Nephron (organoid): ENCODE measurements at regions not wholly inside any gene's neighbourhood (a gene's known extent, or its start where the extent isn't known, plus 50 kb on each side); places are given as distances from the start of the nearest gene placed in this dataset.

ENCODE experiments used
- H3K27ac Mint-ChIP-seq, 3 experiments: 2 replicates each; pipeline ENCODE4 v1.8.0; 2020; ENCODE audit warnings: mixed read lengths in 3 of 3, mild to moderate bottlenecking in 2 of 3, moderate library complexity in 1 of 3
- H3K27me3 Mint-ChIP-seq: 2 replicates; pipeline ENCODE4 v1.8.0; 2021; ENCODE audit warnings: low read depth, mild to moderate bottlenecking, moderate library complexity, mixed read lengths
- H3K36me3 Mint-ChIP-seq: 2 replicates; pipeline ENCODE4 v1.8.0; 2020; ENCODE audit warnings: low read depth, mixed read lengths
- H3K4me1 Mint-ChIP-seq: 2 replicates; pipeline ENCODE4 v1.8.0; 2020; ENCODE audit warnings: mixed read lengths
- H3K4me3 Mint-ChIP-seq, 3 experiments: 2 replicates each; pipeline ENCODE4 v1.8.0; 2020; ENCODE audit warnings: mild to moderate bottlenecking in 3 of 3, mixed read lengths in 3 of 3, moderate library complexity in 2 of 3
- H3K9me3 Mint-ChIP-seq: 2 replicates; pipeline ENCODE4 v1.8.0; 2020; ENCODE audit warnings: mixed read lengths
- TF ChIP-seq, protein P1 (sequence below), 3 experiments: fragments of 200-600 bp; sonication (generic); IDR thresholded peaks; one replicate each; pipeline ENCODE4 v1.5.0; 2021; ENCODE audit warnings: antibody characterized with exemption in 3 of 3; ENCODE audit not compliant: unreplicated experiment in 3 of 3

DNA sequence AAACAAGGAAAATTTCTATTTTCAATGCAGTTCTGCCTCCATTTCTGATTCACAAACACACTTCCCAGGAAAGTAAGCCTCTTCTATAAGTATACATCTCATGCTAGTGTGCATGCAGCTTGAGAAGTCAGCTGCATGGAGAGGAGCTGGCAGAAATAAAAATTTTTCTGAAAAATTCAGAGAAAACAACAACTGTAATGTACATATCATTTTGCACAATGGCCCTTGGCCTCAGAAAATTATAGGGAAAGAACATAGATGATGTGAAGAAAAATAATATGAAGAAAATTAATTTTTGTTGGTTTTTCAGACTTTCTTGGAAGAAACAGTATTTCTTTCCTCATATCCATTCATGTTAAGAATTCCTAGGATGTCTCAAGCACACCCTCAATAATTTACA lies 277.8 kb upstream of the ADRA1B start:
- no peak overlapping the region for H3K27ac Mint-ChIP-seq
- no peaks in the 10 kb centered on the region for H3K9me3 Mint-ChIP-seq
- H3K36me3 Mint-ChIP-seq, result no peaks in the 10 kb centered on the region
- no peaks in the 10 kb centered on the region for H3K27me3 Mint-ChIP-seq
- H3K4me3 Mint-ChIP-seq, result no peak overlapping the region
- TF ChIP-seq, protein P1, sequence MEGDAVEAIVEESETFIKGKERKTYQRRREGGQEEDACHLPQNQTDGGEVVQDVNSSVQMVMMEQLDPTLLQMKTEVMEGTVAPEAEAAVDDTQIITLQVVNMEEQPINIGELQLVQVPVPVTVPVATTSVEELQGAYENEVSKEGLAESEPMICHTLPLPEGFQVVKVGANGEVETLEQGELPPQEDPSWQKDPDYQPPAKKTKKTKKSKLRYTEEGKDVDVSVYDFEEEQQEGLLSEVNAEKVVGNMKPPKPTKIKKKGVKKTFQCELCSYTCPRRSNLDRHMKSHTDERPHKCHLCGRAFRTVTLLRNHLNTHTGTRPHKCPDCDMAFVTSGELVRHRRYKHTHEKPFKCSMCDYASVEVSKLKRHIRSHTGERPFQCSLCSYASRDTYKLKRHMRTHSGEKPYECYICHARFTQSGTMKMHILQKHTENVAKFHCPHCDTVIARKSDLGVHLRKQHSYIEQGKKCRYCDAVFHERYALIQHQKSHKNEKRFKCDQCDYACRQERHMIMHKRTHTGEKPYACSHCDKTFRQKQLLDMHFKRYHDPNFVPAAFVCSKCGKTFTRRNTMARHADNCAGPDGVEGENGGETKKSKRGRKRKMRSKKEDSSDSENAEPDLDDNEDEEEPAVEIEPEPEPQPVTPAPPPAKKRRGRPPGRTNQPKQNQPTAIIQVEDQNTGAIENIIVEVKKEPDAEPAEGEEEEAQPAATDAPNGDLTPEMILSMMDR (IDR thresholded peaks at IDR 0.05; ENCODE audit: unreplicated experiment in 3 of 3), result no peak
- H3K4me1 Mint-ChIP-seq, result peaks cover 4% of the 10 kb centered on the region

DNA sequence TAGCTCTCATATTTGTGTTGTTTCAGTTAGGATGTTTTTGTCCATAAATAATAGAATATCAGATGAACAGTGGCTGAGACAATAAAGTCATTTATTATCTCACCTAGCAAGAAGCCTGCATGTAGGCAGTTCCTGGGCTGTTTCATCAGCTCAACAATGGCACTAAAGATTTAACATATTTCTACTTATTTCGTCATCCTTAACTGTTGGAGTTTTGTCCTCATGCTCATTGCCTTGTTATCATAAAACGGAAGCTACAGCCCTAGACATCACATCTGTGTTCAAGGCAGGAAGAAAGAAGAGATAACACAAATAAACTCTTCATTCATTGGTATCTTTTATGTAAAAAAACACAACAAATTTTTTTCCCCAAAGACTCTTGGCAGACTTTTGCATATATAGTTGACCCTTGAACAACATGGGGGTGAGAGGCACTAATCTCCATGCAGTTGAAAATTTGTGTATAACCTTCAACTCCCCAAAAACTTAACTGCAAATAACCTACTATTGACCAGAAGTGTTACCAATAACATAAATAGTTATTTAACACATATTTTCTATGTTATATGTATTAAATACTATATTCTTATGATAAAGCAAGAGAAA lies 277.2 kb upstream of the ADRA1B start:
- H3K9me3 Mint-ChIP-seq, result no peaks in the 10 kb centered on the region
- H3K36me3 Mint-ChIP-seq, result no peaks in the 10 kb centered on the region
- H3K4me3 Mint-ChIP-seq, result no peak overlapping the region
- TF ChIP-seq, protein P1 (IDR thresholded peaks at IDR 0.05; ENCODE audit: unreplicated experiment in 3 of 3), result no peak
- H3K4me1 Mint-ChIP-seq, result no peaks in the 10 kb centered on the region
- no peak overlapping the region for H3K27ac Mint-ChIP-seq
- no peaks in the 10 kb centered on the region for H3K27me3 Mint-ChIP-seq

DNA sequence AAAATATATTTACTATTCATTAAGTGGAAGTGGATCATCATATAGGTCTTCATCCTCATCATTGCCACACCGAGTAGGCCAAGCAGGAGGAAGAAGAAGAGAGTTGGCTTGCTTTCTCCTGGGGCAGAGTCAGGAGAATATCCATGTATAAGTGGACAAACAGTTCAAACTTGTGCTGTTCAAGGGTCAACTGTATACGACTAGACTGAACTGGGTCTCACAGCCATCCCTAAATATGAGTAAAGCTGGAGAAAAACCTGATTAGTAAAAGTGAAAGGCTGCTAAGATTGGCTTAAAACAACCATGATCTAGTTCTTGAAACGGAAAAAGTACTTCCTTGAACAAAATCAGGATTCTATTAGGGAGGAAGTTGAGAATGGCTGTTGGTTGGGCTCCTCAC lies 276.7 kb upstream of the ADRA1B start:
- H3K36me3 Mint-ChIP-seq, result no peaks in the 10 kb centered on the region

GRCh38 chr5:159640446-159640845 lies 275.8 kb upstream of the ADRA1B start:
- no peak overlapping the region for H3K27ac Mint-ChIP-seq
- no peaks in the 10 kb centered on the region for H3K4me1 Mint-ChIP-seq
- no peaks in the 10 kb centered on the region for H3K27me3 Mint-ChIP-seq
- TF ChIP-seq, protein P1 (IDR thresholded peaks at IDR 0.05; ENCODE audit: unreplicated experiment in 3 of 3), result no peak
- no peaks in the 10 kb centered on the region for H3K36me3 Mint-ChIP-seq
- no peak overlapping the region for H3K4me3 Mint-ChIP-seq
- H3K9me3 Mint-ChIP-seq, result no peaks in the 10 kb centered on the region

More for the DNA sequence above, 276.7 kb upstream of the ADRA1B start:
- no peaks in the 10 kb centered on the region for H3K27me3 Mint-ChIP-seq
- H3K9me3 Mint-ChIP-seq, result no peaks in the 10 kb centered on the region
- no peak overlapping the region for H3K27ac Mint-ChIP-seq
- H3K4me1 Mint-ChIP-seq, result no peaks in the 10 kb centered on the region
- no peak overlapping the region for H3K4me3 Mint-ChIP-seq
- TF ChIP-seq, protein P1 (IDR thresholded peaks at IDR 0.05; ENCODE audit: unreplicated experiment in 3 of 3), result no peak

DNA sequence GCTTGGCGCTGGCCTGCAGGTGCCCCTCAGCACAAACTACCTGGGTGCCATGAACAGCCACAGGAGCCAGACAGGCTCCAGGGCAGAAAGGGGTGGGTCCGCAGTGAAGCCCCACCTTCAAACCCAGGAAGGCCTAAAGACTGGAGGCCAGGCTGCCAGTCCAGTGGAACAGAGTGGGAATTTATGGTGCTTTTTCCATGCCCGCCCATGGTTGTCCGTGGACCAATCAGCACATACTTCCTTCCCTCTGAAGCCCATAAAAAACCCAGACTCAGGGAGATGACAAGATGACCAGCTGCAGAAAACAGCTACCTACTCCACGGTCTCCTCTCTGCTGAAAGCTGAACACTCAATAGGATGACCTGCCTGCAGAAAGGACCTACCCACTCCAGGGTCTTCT lies 275.4 kb upstream of the ADRA1B start:
- H3K27me3 Mint-ChIP-seq, result no peaks in the 10 kb centered on the region
- no peak overlapping the region for H3K4me3 Mint-ChIP-seq
- no peaks in the 10 kb centered on the region for H3K36me3 Mint-ChIP-seq
- H3K4me1 Mint-ChIP-seq, result no peaks in the 10 kb centered on the region
- H3K9me3 Mint-ChIP-seq, result no peaks in the 10 kb centered on the region
- no peak overlapping the region for H3K27ac Mint-ChIP-seq
- TF ChIP-seq, protein P1 (IDR thresholded peaks at IDR 0.05; ENCODE audit: unreplicated experiment in 3 of 3), result no peak

GRCh38 chr5:159641371-159642039 lies 274.8 kb upstream of the ADRA1B start:
- Mint-ChIP-seq H3K27ac (no peak overlapping the region), H3K27me3 (no peaks in the 10 kb centered on the region), H3K4me3 (no peak overlapping the region), H3K9me3 (no peaks in the 10 kb centered on the region), H3K4me1 (no peaks in the 10 kb centered on the region), H3K36me3 (no peaks in the 10 kb centered on the region)
- TF ChIP-seq, protein P1 (IDR thresholded peaks at IDR 0.05; ENCODE audit: unreplicated experiment in 3 of 3), result no peak
